GM18507 (cell line): ENCODE measurements at regions not wholly inside any gene's neighbourhood (a gene's known extent, or its start where the extent isn't known, plus 50 kb on each side); places are given as distances from the start of the nearest gene placed in this dataset.

Experiments
- DNase-seq: peaks from one replicate; pipeline ENCODE4 v3.0.0; 2011; ENCODE audit warnings: low read depth; ENCODE audit not compliant: insufficient read length; ENCODE audit errors: extremely low spot score
- FAIRE-seq: peaks from 2 replicates; lab custom pipeline; 2011; peaks lifted over from hg19 to GRCh38; lab: Jason Lieb, UNC

DNA sequence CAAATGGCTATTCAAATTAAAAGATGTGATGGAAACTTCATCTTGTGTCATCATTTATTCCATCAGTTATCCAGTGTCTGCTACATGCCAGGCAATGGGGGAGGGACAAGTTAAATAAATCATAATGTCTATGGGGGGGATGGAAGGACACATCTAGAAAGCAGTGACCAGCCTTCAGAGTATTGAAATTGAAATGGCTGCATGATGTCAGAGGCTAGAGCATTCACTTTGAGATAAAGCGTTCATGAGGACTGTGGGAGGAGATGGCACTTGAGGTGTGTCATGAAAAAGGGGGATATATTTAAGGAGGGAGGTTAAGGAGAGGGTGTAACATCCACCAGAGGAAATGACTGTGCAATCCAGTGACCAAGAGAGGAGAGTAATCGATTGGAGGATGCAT lies 50.6 kb downstream of the SLIT2 start:
- FAIRE-seq = no peak
- DNase-seq = no peak

DNA sequence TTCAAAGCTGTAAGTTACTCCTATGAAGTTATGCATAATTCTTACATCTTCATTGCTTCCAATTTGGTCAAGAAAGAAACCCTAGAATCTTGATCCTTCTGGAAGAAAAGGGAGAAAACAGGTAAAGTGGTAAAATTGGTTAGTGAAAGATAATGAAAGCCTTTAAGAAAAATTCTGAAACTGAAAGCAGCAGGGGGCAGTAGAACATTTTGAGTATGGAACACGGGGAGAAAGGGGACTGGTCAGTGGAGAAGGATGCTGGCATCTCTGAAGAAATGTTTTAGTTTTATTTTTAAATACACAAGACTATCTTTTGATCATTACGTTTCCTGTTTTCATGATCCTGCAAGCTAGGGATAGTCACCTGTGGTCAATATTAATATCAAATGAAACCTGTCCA lies 54.3 kb downstream of the SLIT2 start:
- FAIRE-seq = no peak
- DNase-seq = no peak

DNA sequence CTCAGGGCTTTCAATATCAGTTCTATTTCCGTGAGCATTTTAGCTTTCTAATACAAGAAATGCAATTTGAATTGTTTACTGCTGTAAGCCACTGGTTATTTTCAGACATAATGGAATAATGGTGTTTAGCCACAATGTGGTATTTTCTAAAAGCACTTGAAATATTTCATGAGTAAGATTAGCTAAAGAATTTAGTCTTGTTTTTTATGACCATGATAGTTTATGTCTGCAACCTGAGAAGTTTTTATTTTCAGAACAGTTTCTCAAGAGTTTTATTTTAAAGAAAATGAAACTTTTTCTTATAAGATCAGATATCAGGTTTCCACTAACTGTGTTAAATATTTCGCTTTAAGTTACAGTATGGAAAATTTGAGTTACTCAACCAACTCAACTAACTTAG lies 60.2 kb downstream of the SLIT2 start:
- DNase-seq (no peak), FAIRE-seq (no peak)

DNA sequence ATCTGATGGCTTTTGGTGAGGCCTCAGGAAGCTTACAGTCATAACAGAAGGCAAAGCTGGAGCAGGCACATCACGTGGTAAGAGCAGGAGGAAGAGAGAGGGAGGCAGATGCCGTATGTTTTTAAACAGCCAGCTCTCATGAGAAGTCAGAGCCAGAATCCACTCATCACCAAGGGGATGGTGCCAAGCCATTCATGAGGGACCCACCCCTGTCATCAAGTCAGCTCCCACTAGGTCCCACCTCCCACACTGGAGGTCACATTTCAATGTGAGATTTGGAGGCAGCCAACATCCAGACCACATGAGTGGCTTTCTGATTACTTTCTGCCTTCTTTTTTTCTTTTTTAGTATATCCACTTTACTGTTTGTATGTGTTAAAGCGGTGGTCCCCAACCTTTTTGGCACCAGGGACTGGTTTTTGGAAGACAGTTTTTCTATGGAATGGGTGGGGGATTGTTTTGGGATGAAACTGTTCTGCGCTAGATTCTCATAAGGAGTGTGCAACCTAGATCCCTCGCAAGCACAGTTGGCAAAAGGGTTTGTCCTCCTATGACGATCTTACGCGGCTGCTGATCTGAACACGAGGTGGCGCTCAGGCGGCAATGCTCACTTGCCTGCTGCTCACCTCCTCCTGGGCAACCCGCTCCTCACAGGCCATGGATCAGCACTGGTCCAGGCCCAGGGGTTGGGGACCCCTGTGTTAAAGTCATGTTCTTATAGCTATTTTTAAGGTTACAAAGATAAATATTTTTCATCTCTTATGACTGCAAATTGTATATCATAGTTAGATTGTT lies 61.7 kb downstream of the SLIT2 start:
- DNase-seq = no peak
- no peak for FAIRE-seq

DNA sequence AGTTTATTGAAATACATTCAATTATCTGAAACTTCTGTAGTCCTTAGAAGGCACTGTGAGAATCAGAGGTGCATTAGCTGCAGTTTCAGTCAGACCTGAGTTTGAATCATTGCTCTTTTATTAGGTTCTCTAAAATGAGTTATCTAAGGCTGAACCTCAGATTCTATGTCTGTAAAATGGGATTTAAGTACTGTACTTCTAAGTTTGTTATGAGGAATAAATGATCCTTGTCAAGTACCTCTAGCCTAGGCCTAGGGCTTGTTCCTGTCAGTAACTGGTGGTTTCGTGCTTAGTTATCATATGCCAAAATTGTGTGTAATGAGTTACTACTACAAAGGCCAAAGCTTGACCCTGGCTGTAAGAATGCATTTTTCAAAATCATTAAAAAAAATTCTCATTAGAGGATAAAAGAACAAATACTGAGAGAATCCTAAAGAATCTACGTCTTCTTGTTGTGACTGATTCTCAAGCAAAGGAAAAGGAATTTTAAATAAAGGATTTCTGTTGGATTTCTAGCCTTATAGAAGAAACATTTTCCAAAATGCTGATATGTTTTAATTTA lies 65.8 kb downstream of the SLIT2 start:
- FAIRE-seq = no peak

DNA sequence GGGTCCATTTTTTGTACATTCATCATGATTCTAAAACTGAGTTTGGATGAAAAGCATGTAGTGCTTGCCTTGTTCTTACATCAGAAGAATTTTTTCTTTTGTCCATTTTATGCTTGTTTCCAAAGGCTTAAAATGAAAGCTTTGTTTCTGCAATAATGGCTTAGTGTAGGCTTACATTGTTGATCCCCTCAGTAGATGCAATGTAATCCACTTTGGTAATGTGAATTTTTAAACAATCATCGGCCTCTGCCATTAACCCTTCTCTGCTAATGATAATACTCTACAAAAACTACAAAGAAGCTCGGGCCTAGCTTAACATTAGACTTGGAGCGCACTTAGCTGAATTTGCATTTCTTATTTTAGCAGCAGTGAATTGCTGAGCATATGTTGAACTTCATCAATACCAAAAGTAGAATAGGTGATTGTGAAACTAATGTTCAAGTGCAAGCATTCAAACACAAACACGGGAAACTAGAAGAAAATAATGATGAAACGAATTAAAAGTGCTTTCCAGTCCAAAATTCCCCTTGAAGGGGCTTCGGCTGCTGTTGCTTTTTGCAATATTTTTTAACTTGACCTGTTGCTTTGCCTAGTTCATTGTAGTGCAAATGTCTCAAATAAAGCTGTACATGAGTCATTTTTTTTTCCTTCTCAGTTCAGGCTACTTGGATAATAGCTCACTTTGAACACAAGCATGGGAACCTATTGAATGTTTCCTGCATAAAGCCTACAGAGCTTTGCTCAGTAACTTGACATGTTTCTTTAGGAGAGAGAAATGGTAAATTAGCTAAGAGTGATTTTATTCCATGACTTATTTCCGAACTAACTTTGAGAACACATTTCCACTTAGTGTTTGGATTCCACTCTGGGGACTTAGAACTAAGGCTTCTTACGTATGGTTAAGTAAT lies 66.5 kb downstream of the SLIT2 start:
- DNase-seq (no peak), FAIRE-seq (no peak)

More for the DNA sequence above, 65.8 kb downstream of the SLIT2 start:
- no peak for DNase-seq

DNA sequence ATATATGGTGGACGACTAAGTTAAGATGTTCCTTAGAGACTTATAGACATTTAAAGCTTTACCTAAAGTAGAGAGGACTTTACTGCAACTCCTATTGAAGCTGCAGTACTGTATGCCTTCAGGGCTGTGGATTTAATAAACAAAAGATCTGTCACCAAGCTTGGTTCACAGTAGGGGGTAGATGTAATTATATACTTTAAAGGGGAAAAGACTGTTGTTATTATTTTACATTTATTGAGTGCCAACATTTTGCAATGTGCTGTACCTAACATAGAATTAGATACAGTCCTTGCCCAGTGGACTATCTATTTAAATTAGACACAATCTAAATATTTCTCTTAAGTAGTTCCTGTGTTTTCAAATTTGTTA lies 67.2 kb downstream of the SLIT2 start:
- FAIRE-seq (no peak), DNase-seq (no peak)

DNA sequence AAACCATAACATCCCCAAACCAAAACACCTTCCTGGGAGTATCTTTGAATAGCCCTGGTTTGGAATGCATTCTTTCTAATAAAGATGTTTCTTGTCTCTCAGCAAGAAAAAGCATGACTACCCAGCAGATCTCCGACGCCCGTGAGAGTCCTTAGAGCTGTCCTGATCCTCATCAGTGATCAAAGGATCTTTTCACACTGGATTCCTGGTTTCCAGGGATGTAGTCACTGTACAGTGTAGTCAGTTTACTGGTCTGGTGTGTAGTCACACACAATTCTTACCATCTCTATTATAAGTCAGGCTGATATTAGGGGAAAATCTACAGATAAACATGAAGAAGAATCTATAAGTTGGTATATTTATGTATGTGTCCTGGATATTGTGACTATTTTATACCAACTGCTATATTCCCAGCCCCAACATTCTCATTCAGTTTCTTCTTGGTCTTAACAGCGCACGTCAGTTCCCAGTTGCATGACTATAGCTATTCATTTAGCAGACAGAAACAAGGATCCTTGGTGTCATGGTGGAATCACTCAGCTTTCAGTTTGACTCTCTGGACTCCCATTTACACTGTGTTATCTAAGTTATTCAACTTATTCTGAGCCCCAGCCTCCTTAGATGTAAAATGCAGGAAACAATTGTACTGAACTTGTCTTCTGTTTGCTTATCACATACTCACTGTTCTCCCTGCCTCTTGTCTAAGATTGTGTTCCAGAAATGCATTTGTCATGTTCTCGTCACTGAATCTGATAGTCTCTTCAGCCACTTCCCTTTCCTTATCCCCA lies 68.3 kb downstream of the SLIT2 start:
- no peak for FAIRE-seq
- no peak for DNase-seq

DNA sequence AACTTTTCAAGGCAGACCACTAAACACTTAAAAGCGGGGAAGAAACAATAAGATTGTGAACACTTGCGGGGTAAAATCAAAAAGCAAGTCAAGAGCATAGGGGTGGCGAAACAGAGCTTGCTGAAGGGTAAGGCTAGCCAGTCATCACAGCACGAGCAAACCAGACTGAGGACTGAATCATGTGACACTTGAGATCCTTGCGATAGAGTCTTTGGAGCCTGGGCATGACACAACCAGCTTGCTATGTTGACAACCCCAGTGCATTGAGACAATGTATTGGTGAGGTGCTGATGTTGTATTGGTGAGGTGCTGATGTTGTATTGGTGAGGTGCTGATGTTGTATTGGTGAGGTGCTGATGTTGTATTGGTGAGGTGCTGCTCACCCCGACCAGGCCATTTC lies 72.3 kb downstream of the SLIT2 start:
- FAIRE-seq = no peak
- no peak for DNase-seq

DNA sequence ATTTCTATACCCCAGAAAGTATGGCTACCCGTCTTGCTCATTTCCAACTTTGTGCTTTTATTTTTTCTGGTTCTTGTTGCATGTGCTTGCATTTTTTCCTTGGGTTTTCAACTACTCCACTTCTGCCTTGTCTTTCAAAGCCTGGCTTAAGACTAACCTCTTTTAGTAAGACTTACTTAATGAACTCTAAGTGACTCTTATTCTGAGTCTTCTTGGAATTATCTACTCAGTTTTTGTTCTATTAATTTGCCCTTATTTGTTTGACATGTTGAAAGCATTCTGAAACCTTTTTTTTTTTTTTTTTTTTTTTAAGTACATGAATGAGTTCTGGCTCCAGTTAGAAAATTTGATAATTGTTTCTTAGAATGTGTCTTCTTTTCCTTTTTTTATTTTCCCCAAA lies 74.8 kb downstream of the SLIT2 start:
- FAIRE-seq = no peak
- no peak for DNase-seq

DNA sequence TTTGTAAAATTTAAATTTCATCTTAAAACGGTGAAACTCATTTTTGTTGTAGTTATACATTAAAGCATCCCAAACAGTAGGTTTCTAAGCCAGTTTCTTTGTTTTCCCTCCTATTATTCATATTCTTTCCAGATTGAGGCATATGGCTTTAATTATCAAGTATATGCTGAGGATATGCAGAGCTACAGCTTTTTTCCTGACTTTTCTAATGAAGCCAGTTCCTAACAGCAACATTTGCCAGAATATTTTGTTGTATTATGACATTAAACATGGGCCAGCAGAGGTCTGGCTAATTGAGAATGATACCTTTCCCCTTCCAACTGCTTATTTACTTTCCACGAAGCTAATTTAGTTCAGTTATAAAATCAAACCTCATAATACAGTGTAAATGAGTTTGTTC lies 75.3 kb downstream of the SLIT2 start:
- no peak for FAIRE-seq
- no peak for DNase-seq

DNA sequence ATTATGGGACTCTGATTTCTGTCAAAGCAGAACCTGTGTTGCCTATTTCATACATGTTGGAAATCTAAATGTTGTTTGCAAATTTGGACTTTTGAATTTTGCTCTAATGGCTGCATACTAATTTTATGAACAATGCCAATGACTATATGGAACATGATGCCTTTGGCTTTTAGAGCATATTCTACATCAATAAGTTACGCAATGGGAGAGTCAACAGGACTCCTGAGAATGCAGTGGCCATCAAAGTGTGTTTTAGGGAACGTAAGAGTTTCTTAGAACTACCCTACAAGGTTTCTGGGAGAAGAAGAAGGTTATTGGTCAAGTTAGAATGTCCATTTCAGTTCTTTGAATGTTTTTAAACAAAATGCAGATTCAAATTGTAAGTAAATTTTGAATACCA lies 76.1 kb downstream of the SLIT2 start:
- FAIRE-seq (no peak), DNase-seq (no peak)

DNA sequence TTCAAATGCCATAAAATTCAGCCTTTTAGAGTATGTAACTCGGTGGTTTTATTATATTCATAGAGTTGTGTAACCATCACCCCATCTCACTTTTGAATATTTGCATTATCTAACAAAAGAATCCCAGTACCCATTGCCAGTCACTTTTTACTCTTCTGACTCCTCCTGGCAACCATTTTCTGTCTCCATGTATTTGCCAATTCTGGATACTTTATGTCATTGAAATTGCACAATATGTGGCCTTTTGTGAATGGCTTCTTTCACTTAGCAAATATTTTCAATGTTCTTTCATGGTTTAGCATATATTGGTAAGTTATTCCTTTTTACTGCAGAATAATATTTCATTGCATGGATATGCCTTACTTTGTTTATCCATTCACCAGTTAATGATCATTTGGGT lies 79.9 kb downstream of the SLIT2 start:
- DNase-seq = no peak
- no peak for FAIRE-seq

DNA sequence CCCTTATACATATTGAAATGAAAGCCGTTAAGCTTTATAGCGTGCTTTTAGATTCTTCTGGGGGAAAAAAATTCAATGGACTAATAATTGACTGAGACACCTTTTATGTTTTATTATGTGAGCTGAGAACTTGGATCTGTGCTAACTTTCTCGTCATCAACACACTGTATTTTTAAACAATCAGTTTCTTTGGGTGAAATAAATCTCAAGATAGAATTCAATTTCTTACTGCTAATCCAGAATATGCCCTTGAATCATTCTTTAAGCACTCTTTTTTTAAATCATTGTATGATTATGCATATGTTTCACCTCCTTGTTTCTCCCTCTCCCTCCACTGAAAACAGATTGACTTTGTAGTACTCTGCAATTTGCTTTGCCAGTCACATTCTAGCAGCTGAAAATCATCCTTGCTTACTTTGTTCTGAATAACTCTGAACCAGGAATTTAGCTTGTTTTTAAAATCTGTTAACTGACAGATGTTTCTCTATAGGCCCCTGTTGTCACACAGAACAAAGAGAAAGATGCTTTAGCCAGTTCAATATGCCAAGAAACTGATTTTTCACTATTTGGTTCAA lies 81.5 kb downstream of the SLIT2 start:
- no peak for FAIRE-seq
- no peak for DNase-seq

DNA sequence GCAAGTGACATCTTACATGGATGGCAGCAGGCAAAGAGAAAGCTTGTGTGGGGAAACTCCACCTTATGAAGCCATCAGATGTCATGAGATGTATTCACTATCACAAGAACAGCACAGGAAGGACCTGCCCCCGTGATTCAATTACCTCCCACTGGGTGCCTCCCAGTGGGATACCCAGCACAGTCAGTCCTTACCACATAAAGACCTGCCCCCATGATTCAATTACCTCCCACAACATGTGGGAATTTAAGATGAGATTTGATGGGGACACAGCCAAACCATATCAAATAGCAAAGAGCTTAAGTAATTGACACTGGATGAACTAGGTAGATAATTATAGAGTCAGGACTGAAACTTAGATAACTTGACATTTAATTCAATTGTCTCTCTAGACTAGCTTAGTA lies 85.6 kb downstream of the SLIT2 start:
- FAIRE-seq = no peak
- no peak for DNase-seq

DNA sequence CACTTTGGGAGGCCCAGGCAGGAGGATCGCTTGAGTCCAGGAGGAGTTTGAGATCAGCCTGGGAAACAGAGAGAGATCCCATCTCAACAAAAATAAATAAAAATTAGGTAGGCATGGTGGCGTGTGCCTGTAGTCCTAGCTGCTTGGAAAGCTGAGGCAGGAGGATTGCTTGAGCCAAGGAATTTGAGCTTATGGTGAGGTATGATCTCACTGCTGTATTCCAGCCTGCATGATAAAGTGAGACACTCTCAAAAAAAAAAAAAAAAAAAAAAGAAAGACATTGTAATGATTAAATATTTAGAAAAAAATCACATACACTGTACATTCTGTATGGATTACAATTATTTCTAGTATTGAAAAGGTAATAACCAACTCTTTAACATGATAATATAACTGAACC lies 87.1 kb downstream of the SLIT2 start:
- FAIRE-seq (no peak), DNase-seq (no peak)

DNA sequence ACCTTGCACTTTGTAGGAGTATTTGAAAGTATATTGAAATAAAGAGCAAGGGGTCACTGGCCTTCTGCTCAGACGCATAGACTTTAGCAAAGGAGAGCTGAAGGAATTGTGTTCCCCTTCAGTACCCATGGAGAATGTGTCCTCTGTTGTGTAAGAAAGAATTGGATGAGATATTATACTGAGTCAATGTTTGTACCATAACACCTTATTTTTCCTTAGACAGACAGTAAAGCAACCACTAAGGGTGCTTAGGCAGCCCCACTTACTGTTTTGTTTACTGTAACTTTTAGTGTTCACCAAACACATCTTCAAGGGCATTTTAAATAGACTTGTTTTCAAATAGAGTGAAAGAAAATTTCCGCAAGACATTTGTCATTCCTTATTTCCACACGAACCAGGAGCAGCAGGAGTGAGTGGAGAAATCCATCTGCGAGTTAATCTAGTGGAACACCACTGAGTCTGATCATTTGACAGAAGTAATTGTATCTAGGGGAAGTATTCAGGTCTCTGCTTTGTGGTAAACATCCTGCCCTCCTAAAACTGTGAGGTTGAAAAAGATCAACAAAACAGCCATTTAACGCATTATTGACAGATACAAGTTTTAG lies 89.5 kb downstream of the SLIT2 start:
- FAIRE-seq = no peak
- no peak for DNase-seq

DNA sequence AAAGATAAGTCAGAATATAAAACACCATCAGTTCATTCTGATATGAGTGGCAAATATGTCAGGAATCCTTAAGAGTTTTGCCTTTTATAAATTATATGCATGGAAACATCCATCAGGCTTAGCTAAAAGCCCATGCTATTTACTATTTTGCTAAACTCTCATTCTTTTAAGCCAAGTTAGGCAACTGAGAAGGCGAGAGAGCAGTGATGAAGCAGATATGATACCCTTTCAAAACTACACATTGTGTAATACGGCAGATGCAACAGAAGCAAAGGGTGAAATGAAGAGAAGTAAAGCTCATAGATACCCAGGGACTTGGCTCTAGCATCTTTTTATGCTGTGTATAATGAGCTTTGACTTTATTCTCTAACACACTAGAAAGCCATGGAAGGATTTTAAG lies 95.8 kb downstream of the SLIT2 start:
- DNase-seq (no peak), FAIRE-seq (no peak)

DNA sequence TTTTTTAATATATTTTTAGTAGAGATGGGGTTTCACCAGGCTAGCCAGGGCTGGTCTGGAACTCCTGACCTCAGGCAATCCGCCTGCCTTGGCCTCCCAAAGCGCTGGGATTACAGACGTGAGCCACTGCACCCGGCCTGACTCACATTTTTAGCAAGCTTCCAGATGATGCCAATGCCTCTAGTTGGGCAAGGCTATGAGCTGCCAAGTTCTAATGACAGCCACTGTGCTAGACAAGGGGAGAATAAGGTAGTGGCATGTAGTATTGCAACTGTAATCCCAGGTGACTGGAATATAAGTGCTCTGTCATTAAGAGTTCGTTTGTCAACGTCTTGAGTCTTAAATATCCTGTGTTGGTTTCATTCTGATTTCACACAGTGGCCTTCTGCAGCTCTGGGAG lies 96.7 kb downstream of the SLIT2 start:
- FAIRE-seq = no peak

More for the DNA sequence above, 96.7 kb downstream of the SLIT2 start:
- DNase-seq = no peak
